Keratinocyte (primary cell): ENCODE measurements at regions not wholly inside any gene's neighbourhood (a gene's known extent, or its start where the extent isn't known, plus 50 kb on each side); places are given as distances from the start of the nearest gene placed in this dataset.

Experiments
- EZH2 ChIP-seq: IDR thresholded peaks from one replicate; pipeline ENCODE4 v1.6.1; 2012; ENCODE audit warnings: inconsistent platforms, mild to moderate bottlenecking, low read length, moderate library complexity
- TF ChIP-seq, protein P1 (sequence below), 3 experiments: IDR thresholded peaks in 1 of 3; conservative IDR thresholded peaks in 1 of 3; optimal IDR thresholded peaks in 1 of 3; 2 replicates in 2 of 3; 3 replicates in 1 of 3; pipeline versions ENCODE3 to v1.5.1; 2011; ENCODE audit warnings: low read length in 3 of 3, mild to moderate bottlenecking in 3 of 3, moderate library complexity in 2 of 3, control low read depth in 1 of 3, inconsistent platforms in 1 of 3; ENCODE audit not compliant: insufficient read depth in 2 of 3; ENCODE audit errors: extremely low read depth in 1 of 3

DNA sequence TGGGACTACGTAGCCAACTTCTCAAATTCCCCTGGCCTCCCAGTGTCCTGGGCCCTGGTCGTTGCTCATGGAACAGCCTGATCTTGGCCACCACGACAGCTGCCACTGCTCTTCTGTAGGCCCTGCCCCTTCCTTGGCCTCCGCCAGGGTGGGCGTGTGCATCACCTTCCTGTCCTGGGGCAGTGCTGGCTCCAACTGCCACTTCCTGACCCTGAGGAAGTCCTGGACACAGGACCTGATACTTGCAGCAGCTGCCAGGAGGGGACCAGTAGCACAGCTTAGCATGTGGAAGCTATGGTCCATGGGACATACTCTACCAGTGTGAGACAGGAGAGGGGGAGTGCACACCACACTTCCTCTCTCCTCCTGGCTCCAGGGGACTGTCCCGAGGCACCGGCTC, 145.2 kb downstream of the TENT4A start:
- TF ChIP-seq, protein P1, sequence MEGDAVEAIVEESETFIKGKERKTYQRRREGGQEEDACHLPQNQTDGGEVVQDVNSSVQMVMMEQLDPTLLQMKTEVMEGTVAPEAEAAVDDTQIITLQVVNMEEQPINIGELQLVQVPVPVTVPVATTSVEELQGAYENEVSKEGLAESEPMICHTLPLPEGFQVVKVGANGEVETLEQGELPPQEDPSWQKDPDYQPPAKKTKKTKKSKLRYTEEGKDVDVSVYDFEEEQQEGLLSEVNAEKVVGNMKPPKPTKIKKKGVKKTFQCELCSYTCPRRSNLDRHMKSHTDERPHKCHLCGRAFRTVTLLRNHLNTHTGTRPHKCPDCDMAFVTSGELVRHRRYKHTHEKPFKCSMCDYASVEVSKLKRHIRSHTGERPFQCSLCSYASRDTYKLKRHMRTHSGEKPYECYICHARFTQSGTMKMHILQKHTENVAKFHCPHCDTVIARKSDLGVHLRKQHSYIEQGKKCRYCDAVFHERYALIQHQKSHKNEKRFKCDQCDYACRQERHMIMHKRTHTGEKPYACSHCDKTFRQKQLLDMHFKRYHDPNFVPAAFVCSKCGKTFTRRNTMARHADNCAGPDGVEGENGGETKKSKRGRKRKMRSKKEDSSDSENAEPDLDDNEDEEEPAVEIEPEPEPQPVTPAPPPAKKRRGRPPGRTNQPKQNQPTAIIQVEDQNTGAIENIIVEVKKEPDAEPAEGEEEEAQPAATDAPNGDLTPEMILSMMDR (optimal IDR thresholded peaks at IDR 0.05 in 1 of 3, IDR thresholded peaks at IDR 0.05 in 1 of 3, conservative IDR thresholded peaks at IDR 0.05 in 1 of 3; ENCODE audit: extremely low read depth in 1 of 3, insufficient read depth in 2 of 3, low read length in 3 of 3) = no peak
- TF ChIP-seq EZH2 = no peak
